B cell (primary cell): ENCODE measurements at regions not wholly inside any gene's neighbourhood (a gene's known extent, or its start where the extent isn't known, plus 50 kb on each side); places are given as distances from the start of the nearest gene placed in this dataset.

Source experiments
- ATAC-seq: fragments of 200-7000 bp; cut with Tn5 transposase; one replicate; pipeline ENCODE4 v1.10.0; 2021; ENCODE audit warnings: low read depth, mild to moderate bottlenecking, moderate number of reproducible peaks, moderate library complexity
- CTCF ChIA-PET: fragments of 350-600 bp; sonication (Branson Sonifier 250); formaldehyde crosslinking; loops from one replicate; lab custom pipeline; 2021; ENCODE audit warnings: antibody characterized with exemption, inconsistent platforms; lab: Charles Lee
- POLR2A ChIA-PET: fragments of 350-600 bp; sonication (Branson Sonifier 250); formaldehyde crosslinking; loops from one replicate; lab custom pipeline; 2021; ENCODE audit warnings: antibody characterized with exemption; lab: Charles Lee
- DNase-seq: peaks from one replicate; pipeline ENCODE4 v3.0.0; 2013
- H2AFZ ChIP-seq: 2 replicates; pipeline ENCODE4 v1.6.1; 2012; ENCODE audit warnings: mild to moderate bottlenecking, low read depth, low read length; ENCODE audit not compliant: insufficient read depth, poor library complexity, severe bottlenecking
- H3K27ac ChIP-seq, 2 donors: 1 replicate in 1 of 2; 2 replicates in 1 of 2; pipeline ENCODE4 v1.5.1; 2012 to 2013; ENCODE audit warnings: low read length in 2 of 2, mild to moderate bottlenecking in 2 of 2, moderate library complexity in 1 of 2
- H3K27me3 ChIP-seq, 4 experiments: fragments of 200-600 bp in 1 of 4; sonication (generic) in 1 of 4; replicated peaks in 1 of 4; 1 replicate in 2 of 4; 2 replicates in 2 of 4; pipeline versions ENCODE4 v1.6.1 to v1.7.0; 2013 to 2016; ENCODE audit warnings: low read length in 3 of 4, mild to moderate bottlenecking in 2 of 4, mixed read lengths in 1 of 4, moderate library complexity in 1 of 4; ENCODE audit not compliant: insufficient read depth in 4 of 4, control insufficient read depth in 3 of 4; ENCODE audit errors: control extremely low read depth in 1 of 4
- H3K36me3 ChIP-seq, 2 experiments: replicated peaks in 1 of 2; 1 replicate in 1 of 2; 2 replicates in 1 of 2; pipeline versions ENCODE4 v1.6.1 to v1.7.1; 2013; ENCODE audit warnings: low read length in 1 of 2; ENCODE audit not compliant: insufficient read depth in 2 of 2, control insufficient read depth in 1 of 2; ENCODE audit errors: control extremely low read depth in 1 of 2, extremely low read depth in 1 of 2
- H3K4me1 ChIP-seq, 2 donors: fragments of 200-600 bp in 1 of 2; sonication (generic) in 1 of 2; 1 replicate in 1 of 2; 2 replicates in 1 of 2; pipeline versions ENCODE4 v1.5.1 to v1.6.1; 2013 to 2017; ENCODE audit warnings: low read length in 2 of 2; ENCODE audit not compliant: control insufficient read depth in 2 of 2, insufficient read depth in 2 of 2
- H3K4me2 ChIP-seq: replicated peaks from 2 replicates; pipeline ENCODE3; 2012; ENCODE audit warnings: mild to moderate bottlenecking, low read depth, low read length; ENCODE audit not compliant: poor library complexity, severe bottlenecking
- H3K4me3 ChIP-seq, 5 experiments: fragments of 200-600 bp in 1 of 5; sonication (generic) in 1 of 5; 1 replicate in 3 of 5; 2 replicates in 2 of 5; pipeline versions ENCODE4 v1.5.1 to v1.7.0; 2011 to 2016; ENCODE audit warnings: low read length in 4 of 5, mild to moderate bottlenecking in 4 of 5, low read depth in 2 of 5, control low read depth in 1 of 5, moderate library complexity in 1 of 5; ENCODE audit not compliant: insufficient read depth in 1 of 5; ENCODE audit errors: control extremely low read depth in 1 of 5, extremely low read depth in 1 of 5
- H3K79me2 ChIP-seq: fragments of 200-600 bp; sonication (generic); one replicate; pipeline ENCODE4 v1.6.0; 2016; ENCODE audit warnings: low read length; ENCODE audit not compliant: control insufficient read depth, insufficient read depth
- H3K9ac ChIP-seq: fragments of 200-600 bp; sonication (generic); 2 replicates; pipeline ENCODE4 v1.6.1; 2017; ENCODE audit warnings: mild to moderate bottlenecking, low read length, moderate library complexity
- H3K9me3 ChIP-seq, 3 donors: one replicate each; pipeline versions ENCODE4 v1.6.1 to v1.7.1; 2013; ENCODE audit warnings: low read length in 2 of 3; ENCODE audit not compliant: control insufficient read depth in 2 of 3, insufficient read depth in 1 of 3; ENCODE audit errors: control extremely low read depth in 1 of 3
- H4K20me1 ChIP-seq: 2 replicates; pipeline ENCODE4 v1.6.0; 2012; ENCODE audit warnings: mild to moderate bottlenecking, low read length; ENCODE audit not compliant: insufficient read depth, control insufficient read depth, poor library complexity, severe bottlenecking
- H3K27ac Mint-ChIP-seq: one replicate; pipeline ENCODE4 v1.8.0; 2021; ENCODE audit warnings: mixed read lengths
- H3K27me3 Mint-ChIP-seq: one replicate; pipeline ENCODE4 v1.8.0; 2021; ENCODE audit warnings: mixed read lengths
- H3K4me1 Mint-ChIP-seq: one replicate; pipeline ENCODE4 v1.8.0; 2021; ENCODE audit warnings: mixed read lengths
- H3K4me3 Mint-ChIP-seq: one replicate; pipeline ENCODE4 v1.8.0; 2021; ENCODE audit warnings: mixed read lengths
- H3K9me3 Mint-ChIP-seq: one replicate; pipeline ENCODE4 v1.8.0; 2022; ENCODE audit warnings: mixed read lengths; ENCODE audit not compliant: insufficient read depth
- CTCF ChIP-seq: fragments of 200-600 bp; IDR thresholded peaks from one replicate; pipeline ENCODE4 v1.8.0; 2022; ENCODE audit warnings: antibody characterized with exemption, mild to moderate bottlenecking
- EZH2 ChIP-seq: IDR thresholded peaks from 2 replicates; pipeline ENCODE4 v1.6.1; 2012; ENCODE audit warnings: borderline replicate concordance, low read depth, mild to moderate bottlenecking, moderate library complexity, low read length; ENCODE audit not compliant: insufficient read depth, poor library complexity, severe bottlenecking
- WGBS: methylation state at CpG from one replicate; pipeline ENCODE4 v1.1.5; 2013; ENCODE audit warnings: missing lambda C conversion rate; ENCODE audit not compliant: insufficient coverage; 5-methylcytosine and 5-hydroxymethylcytosine counted together
- intact Hi-C: fragments of 100-400 bp; cut with micrococcal nuclease; formaldehyde crosslinking; loops from one replicate; pipeline ENCODE4 v1.10.0; 2022

GRCh38 chr10:29389493-29389892, 100.6 kb downstream of the LYZL1 start:
- Histone ChIP-seq H4K20me1 (no peaks in the 10 kb centered on the region), H3K9ac (no peak overlapping the region), H3K27ac (no peak overlapping the region), H3K79me2 (no peaks in the 10 kb centered on the region), H3K27me3 (no peaks in the 10 kb centered on the region), H3K9me3 (no peaks in the 10 kb centered on the region), H3K4me3 (no peak overlapping the region), H2AFZ (no peak overlapping the region), H3K4me2 (no peak overlapping the region), H3K4me1 (no peaks in the 10 kb centered on the region), H3K36me3 (no peaks in the 10 kb centered on the region)
- Mint-ChIP-seq H3K27ac (no peak overlapping the region), H3K4me3 (no peak overlapping the region), H3K9me3 (no peaks in the 10 kb centered on the region), H3K4me1 (no peaks in the 10 kb centered on the region), H3K27me3 (peaks cover 8% of the 10 kb centered on the region)
- POLR2A ChIA-PET = no interaction called here
- intact Hi-C loops = loop anchor here (2.0 kb wide), 1 partner anchor 15 kb away; no protein-coding TSS in a partner anchor
- DNase-seq (no peak), ATAC-seq (no peak)
- 100% methylated on average over 2 of the region's 3 CpGs for WGBS
- TF ChIP-seq EZH2 (no peak), CTCF (no peak)
- CTCF ChIA-PET = interaction anchor here (1.1 kb wide), 1 partner anchor 14 kb away, joined by 3 read pairs; no protein-coding TSS in a partner anchor

GRCh38 chr10:29389935-29390334, 101.1 kb downstream of the LYZL1 start:
- intact Hi-C loops = loop anchor here (2.0 kb wide), 1 partner anchor 15 kb away; no protein-coding TSS in a partner anchor
- no peaks in the 10 kb centered on the region for H3K9me3 Mint-ChIP-seq

More at GRCh38 chr10:29389935-29390334, 101.1 kb downstream of the LYZL1 start:
- Histone ChIP-seq H3K4me2 (no peak overlapping the region), H3K4me3 (no peak overlapping the region), H3K9me3 (no peaks in the 10 kb centered on the region), H3K4me1 (no peaks in the 10 kb centered on the region), H3K79me2 (no peaks in the 10 kb centered on the region), H3K36me3 (no peaks in the 10 kb centered on the region), H2AFZ (no peak overlapping the region), H3K9ac (no peak overlapping the region), H3K27me3 (no peaks in the 10 kb centered on the region), H4K20me1 (no peaks in the 10 kb centered on the region), H3K27ac (no peak overlapping the region)
- DNase-seq (no peak), ATAC-seq (no peak)
- Mint-ChIP-seq H3K4me3 (no peak overlapping the region), H3K27me3 (peaks cover 8% of the 10 kb centered on the region), H3K27ac (no peak overlapping the region), H3K4me1 (no peaks in the 10 kb centered on the region)
- ChIA-PET CTCF (interaction anchor here (1.1 kb wide), 1 partner anchor 13 kb away, joined by 3 read pairs; no protein-coding TSS in a partner anchor), POLR2A (no interaction called here)
- WGBS = 67% methylated on average over 7 of the region's 9 CpGs
- TF ChIP-seq EZH2 = no peak
- no peak for TF ChIP-seq CTCF
